Keratinocyte (primary cell): ENCODE measurements at regions not wholly inside any gene's neighbourhood (a gene's known extent, or its start where the extent isn't known, plus 50 kb on each side); places are given as distances from the start of the nearest gene placed in this dataset.

ENCODE experiments used
- CTCF ChIP-seq, 3 experiments: IDR thresholded peaks in 1 of 3; conservative IDR thresholded peaks in 1 of 3; optimal IDR thresholded peaks in 1 of 3; 2 replicates in 2 of 3; 3 replicates in 1 of 3; pipeline versions ENCODE3 to v1.5.1; 2011; ENCODE audit warnings: low read length in 3 of 3, mild to moderate bottlenecking in 3 of 3, moderate library complexity in 2 of 3, control low read depth in 1 of 3, inconsistent platforms in 1 of 3; ENCODE audit not compliant: insufficient read depth in 2 of 3; ENCODE audit errors: extremely low read depth in 1 of 3
- EZH2 ChIP-seq: IDR thresholded peaks from one replicate; pipeline ENCODE4 v1.6.1; 2012; ENCODE audit warnings: inconsistent platforms, mild to moderate bottlenecking, low read length, moderate library complexity

GRCh38 chr3:101950510-101950909 lies 101.2 kb downstream of the NFKBIZ start:
- TF ChIP-seq CTCF (optimal IDR thresholded peaks at IDR 0.05 in 1 of 3, IDR thresholded peaks at IDR 0.05 in 1 of 3, conservative IDR thresholded peaks at IDR 0.05 in 1 of 3; ENCODE audit: extremely low read depth in 1 of 3, insufficient read depth in 2 of 3, low read length in 3 of 3) (no peak), EZH2 (no peak)
